ENCODE measurements at regions not wholly inside any gene's neighbourhood (a gene's known extent, or its start where the extent isn't known, plus 50 kb on each side); places are given as distances from the start of the nearest gene placed in this dataset.
"Not testable (repeated sequence)": the region's sequence is repeated elsewhere in the genome, so short reads cannot be mapped to it uniquely, and the experiment has no call there.

DNA sequence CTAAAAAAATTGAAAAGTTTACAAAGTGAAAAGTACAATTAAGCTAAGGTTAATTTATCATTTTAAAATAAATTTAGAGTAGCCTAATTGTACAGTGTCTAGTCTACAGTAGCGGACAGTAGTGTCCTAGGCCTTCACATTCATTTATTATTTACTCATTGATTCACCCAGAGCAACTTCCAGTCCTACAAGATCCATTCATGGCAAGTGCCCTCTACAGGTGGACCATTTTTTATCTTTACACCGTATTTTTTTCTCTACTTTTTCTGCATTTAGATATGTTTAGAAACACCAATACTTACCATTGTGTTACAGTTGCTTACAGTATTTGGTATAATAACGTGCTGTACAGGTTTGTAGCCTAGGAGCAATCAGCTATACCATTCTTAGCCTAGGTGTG is 84.1 kb downstream of the TSN start:
- TF ChIP-seq ZNF274 (IDR thresholded peaks at IDR 0.05; ENCODE audit: low read depth, low read length): no peak
- H3K4me3 ChIP-seq (ENCODE audit: low read length): no peak overlapping the region

DNA sequence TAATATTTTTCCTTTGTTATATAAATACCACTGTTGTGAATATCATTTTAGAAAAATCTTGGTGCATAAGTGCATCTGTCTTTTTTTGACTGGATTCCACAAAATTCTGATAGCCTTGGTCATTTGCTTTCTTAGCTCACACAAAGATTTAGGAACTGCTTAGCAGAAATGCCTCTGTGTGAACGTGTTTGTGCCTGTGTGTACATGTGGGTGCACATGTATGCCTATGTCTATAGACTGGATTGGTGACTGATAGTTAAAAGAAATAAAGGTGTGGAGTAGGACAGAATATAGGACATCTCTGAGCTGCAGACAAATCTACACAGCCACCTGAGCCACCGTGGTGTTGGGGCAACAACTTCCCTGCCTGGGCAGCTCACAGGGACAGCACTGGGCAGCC is 93.8 kb downstream of the TSN start:
- no peak overlapping the region for H3K4me3 ChIP-seq (ENCODE audit: low read length)
- TF ChIP-seq ZNF274 (IDR thresholded peaks at IDR 0.05; ENCODE audit: low read depth, low read length): no peak

DNA sequence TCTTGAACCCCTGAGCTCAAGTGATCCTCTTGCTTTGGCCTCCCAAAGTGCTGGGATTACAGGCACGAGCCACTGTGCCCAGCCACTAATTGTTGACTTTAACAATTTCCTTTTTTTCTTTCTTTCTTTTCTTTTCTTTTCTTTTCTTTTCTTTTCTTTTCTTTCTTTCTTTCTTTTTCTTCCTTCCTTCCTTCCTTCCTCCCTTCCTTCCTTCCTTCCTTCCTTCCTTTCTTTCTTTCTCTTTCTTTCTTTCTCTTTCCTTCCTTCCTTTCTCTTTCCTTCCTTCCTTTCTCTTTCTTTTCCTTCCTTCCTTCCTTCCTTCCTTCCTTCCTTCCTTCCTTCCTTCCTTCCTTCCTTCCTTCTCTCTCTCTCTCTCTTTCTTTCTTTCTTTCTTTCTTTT is 97.7 kb downstream of the TSN start:
- H3K4me3 ChIP-seq (ENCODE audit: low read length): not testable (repeated sequence)

DNA sequence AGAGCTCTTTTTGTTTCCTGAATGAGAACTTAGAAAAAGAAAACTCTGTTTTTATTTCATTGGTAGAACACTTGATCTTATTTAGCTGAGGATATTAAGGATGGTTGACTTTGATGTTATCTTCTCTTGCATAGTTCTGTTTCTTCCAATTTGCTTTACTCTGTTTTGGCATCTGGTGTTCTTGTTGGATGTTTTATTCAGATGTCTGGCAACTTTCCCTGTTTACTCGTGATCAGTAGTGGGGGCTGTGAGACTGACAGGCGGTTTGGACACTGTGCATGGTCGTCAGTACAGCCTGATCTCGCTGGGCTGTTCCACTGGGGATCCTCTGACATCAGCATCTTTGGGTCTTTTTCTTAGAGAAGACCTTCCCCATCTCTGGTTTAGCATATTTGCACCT is 100.1 kb downstream of the TSN start:
- no peak overlapping the region for H3K4me3 ChIP-seq (ENCODE audit: low read length)
- TF ChIP-seq ZNF274 (IDR thresholded peaks at IDR 0.05; ENCODE audit: low read depth, low read length): no peak

DNA sequence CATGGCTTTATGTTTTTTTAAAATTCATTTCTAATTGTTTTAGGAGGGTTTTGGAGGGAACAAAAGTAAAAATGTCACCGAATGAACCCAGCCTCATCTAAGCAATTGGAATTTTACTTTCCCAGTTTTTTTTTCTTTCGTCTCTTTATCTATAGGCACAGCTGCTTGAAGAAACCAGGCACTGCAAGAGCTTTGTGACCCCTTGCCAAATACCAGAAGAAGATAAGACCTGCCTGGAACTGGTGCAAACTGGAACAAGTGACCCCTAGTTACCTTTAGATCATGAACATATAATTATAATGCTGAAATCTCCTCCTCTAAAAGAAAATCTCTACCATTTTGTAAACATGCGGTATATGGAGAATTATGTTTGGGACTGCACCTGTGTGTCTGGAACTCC is 100.9 kb downstream of the TSN start:
- TF ChIP-seq ZNF274 (IDR thresholded peaks at IDR 0.05; ENCODE audit: low read depth, low read length): no peak
- no peak overlapping the region for H3K4me3 ChIP-seq (ENCODE audit: low read length)

DNA sequence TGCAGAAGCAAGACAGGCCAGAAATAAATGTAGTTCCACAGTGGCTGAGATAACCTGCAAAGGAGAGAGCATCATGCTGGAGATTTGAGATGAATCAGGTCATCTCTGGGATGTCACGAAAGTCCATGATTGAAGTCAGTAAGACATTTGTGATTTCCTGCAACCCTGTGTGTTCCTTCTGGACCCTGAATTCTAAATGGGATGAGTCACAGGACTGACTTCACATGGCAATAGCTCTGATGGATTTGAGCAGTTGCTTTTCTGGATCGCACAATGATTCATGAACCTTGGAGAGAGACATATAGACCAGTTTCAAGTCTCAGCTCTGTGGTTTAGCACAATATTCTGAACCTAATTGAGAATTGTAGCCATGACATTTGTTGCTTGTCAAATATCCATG is 102.9 kb downstream of the TSN start:
- TF ChIP-seq ZNF274 (IDR thresholded peaks at IDR 0.05; ENCODE audit: low read depth, low read length): no peak
- no peak overlapping the region for H3K4me3 ChIP-seq (ENCODE audit: low read length)

DNA sequence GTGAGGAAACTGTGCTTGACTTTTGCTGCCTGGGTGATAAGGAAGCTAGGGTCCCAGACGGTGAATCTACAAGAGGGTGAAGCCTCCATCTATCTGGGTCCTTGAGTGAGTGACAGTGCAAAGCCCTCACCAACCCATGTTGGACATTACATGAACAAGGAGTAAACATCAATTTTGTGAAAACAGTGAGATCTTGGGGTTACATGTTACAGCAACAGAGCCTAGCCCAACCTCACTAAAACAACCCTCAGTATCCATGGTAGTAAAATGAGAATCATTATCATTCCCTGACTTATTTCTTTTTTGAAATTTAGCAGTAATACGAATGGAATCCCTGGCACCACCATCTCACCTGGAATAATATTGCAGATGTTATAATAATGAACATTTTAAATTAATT is 103.4 kb downstream of the TSN start:
- TF ChIP-seq ZNF274 (IDR thresholded peaks at IDR 0.05; ENCODE audit: low read depth, low read length): no peak
- H3K4me3 ChIP-seq (ENCODE audit: low read length): no peak overlapping the region

DNA sequence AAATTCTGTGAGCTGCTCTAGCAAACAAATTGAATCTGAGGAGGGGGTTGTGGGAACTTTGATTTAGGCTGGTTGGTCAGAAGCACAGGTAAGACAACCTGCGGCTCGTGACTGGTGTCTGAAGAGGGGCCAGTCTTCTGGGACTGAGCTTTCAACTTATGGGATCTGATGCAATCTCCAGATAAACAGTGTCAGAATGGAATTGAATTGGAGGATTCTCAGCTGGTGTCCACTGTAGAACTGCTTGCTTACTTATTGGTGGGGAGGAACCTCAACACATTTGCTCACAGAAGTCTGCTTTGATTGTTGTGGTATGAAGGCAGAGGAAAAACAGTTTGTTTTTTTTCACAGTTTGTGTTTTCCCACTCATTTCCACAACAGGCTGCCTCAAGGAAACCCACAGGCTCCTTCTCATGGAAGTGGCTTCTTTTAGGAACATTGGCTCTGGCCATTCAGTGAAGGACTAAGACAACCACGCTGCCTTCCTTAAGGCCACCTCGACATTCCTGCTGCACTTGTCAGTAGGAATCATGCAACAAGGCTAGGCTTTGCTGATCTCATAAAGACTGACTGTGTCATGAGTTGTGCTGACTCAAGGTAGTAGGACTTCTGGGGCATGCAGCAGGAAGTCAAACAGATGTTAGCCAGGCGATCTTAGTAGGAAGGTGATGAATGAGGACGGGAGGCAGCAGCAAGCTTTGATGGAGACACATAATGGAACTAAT is 104.7 kb downstream of the TSN start:
- TF ChIP-seq ZNF274 (IDR thresholded peaks at IDR 0.05; ENCODE audit: low read depth, low read length): no peak
- no peak overlapping the region for H3K4me3 ChIP-seq (ENCODE audit: low read length)

DNA sequence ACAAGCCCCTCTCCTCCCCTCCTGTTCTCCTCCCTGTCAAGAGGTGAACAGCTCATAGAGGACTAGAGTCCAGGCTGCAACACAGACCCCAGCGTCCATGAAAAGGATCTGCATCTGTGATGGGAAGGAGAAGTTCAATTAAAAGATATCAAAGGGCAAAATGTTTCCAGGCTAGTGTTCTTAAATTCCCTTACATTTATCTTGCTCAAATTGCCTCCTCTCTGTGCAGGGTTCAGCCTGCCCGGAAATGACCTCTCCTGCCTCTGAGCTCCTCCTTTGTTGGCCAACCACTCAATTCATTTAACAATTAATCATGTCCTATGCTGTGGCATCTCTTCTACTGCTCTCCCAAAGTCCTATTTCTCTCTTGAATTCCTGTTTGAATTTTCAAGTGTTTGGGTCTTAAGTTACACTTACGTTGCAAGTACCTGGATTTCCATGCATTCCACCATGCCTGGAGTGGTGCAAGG is 105.3 kb downstream of the TSN start:
- no peak for TF ChIP-seq ZNF274 (IDR thresholded peaks at IDR 0.05; ENCODE audit: low read depth, low read length)
- no peak overlapping the region for H3K4me3 ChIP-seq (ENCODE audit: low read length)

DNA sequence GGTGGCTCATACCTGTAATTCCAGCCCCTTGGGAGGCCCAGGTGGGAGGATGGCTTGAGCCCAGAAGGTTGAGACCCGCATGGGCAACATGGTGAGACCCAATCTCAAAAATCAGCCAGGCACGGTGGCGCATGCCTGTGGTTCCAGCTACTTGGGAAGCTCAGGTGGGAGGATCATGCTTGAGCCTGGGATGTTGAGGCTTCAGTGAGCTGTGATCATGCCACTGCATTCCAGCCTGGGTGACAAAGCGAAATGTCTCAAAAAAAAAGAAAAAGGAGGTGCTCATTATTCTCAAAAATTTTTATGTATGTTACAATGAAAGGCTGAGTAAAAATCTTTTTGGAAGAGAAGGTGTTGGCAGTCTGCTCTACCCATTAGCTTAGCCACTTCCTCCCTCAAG is 106.8 kb downstream of the TSN start:
- H3K4me3 ChIP-seq (ENCODE audit: low read length): no peak overlapping the region

DNA sequence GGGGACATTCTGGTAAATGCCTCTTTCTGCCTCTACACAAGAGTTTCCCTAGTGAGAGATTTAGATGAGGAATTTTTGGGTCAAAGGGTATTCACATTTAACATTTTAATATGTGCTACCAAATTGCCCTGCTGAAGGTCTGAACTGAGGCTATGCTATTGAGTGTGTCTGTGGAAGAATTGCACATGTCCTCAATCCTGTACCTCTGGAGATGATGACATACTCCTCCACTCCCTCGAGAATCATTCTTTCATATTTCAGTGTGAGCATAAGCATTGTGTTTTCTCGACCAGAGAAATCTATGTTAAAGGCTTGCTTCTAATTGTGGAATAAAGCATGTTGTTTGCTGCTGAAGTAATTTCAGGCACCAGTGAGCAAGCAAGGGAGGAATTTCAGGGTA is 110.5 kb downstream of the TSN start:
- H3K4me3 ChIP-seq (ENCODE audit: low read length): no peak overlapping the region
- TF ChIP-seq ZNF274 (IDR thresholded peaks at IDR 0.05; ENCODE audit: low read depth, low read length): no peak

More for the DNA sequence above, 106.8 kb downstream of the TSN start:
- no peak for TF ChIP-seq ZNF274 (IDR thresholded peaks at IDR 0.05; ENCODE audit: low read depth, low read length)

DNA sequence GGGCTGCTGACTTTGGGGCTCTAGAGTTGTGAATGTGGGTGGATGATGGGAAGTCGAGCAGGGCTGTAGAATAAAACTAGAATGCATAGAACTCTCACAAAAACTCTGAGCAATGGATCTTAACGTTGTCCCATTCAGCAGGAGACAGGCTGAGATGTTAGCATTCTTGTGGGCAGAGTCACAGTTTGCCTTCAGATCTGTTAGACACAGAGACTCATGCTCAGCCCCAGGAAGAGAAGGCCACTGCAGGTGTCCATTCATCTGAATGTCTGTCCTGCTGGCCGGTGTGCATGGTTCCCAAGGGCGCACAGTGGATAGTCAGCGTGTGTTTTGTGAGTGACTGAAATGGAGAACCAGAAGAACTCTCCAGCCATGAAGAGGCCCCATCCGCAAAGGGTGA is 111.3 kb downstream of the TSN start:
- no peak overlapping the region for H3K4me3 ChIP-seq (ENCODE audit: low read length)
- TF ChIP-seq ZNF274 (IDR thresholded peaks at IDR 0.05; ENCODE audit: low read depth, low read length): no peak

DNA sequence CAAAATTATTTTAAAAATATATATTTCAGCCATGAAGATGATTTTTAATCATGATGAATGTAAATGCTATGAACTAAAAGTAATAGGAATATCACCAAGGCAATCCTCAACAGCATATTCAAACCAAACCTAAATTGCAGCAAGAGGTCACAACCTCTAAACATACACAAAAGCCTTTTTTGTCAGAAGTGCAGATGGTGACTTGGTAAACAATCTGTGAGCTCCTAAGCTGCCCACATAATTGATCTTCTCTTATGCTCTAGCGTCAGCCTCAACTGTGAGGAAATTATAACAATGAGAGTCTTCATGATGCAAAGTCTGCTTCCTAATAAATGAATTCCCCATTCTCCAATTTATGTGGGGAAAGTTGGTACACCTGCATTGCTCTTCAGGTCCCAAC is 113.2 kb downstream of the TSN start:
- H3K4me3 ChIP-seq (ENCODE audit: low read length): no peak overlapping the region
- no peak for TF ChIP-seq ZNF274 (IDR thresholded peaks at IDR 0.05; ENCODE audit: low read depth, low read length)

DNA sequence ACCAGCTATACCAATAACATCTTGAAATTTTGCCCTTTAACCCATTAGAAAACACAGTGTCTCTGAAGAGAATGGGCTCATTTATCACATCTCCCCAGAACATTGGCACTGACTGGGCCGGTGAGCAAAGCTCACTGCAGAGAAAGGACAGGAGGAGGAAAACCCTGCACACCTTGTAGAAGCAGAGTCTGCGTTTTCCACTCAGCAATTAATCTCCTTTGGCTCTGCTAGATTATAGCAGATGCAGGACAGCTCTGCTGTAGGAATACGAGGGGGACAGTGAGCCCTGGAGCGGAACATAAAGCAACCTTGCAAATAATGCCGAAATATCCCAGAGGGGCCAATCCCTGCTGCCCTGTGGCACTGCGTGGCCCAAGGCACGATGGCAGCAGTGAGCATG is 113.9 kb downstream of the TSN start:
- no peak overlapping the region for H3K4me3 ChIP-seq (ENCODE audit: low read length)
- no peak for TF ChIP-seq ZNF274 (IDR thresholded peaks at IDR 0.05; ENCODE audit: low read depth, low read length)

DNA sequence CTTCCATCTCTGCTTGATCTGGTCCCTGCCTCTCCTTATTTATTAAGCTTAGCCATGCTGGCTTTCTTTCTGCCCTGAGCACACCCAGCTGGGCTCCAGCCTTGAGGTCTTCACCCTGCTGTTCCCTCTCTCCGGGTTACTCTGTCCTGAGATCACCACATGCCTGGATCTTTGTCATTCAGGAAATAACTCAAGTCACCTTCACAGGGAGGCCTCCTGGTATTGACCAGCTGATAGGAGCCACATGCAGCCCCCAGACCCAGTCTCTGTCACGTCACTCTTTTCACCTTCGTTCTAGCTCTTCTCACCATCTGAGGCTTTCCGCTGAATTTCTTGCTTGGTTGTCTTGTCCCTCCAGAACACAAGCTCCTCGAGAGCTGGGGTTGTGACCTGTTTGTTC is 114.4 kb downstream of the TSN start:
- no peak for TF ChIP-seq ZNF274 (IDR thresholded peaks at IDR 0.05; ENCODE audit: low read depth, low read length)
- no peak overlapping the region for H3K4me3 ChIP-seq (ENCODE audit: low read length)

DNA sequence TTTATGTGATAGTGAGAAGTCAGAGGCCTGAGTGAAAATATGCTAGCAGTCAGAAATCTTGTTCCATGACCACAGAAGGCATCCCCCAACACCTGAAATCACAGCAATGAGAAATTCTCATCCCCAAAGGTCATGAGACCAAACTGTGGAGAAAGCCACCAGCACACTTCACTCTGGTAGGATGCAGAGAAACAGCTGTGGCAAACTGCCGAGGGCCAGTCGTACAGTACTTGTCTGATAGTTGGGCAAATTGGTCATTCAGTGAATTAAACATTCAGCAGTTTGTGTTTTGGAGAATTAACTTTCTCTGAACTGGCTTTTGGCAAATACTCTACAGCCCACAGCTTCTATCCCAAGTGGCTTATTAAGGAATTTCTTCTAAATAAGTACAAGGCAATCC is 117.2 kb downstream of the TSN start:
- no peak overlapping the region for H3K4me3 ChIP-seq (ENCODE audit: low read length)
- TF ChIP-seq ZNF274 (IDR thresholded peaks at IDR 0.05; ENCODE audit: low read depth, low read length): no peak
